ENCODE measurements at regions not wholly inside any gene's neighbourhood (a gene's known extent, or its start where the extent isn't known, plus 50 kb on each side); places are given as distances from the start of the nearest gene placed in this dataset.

DNA sequence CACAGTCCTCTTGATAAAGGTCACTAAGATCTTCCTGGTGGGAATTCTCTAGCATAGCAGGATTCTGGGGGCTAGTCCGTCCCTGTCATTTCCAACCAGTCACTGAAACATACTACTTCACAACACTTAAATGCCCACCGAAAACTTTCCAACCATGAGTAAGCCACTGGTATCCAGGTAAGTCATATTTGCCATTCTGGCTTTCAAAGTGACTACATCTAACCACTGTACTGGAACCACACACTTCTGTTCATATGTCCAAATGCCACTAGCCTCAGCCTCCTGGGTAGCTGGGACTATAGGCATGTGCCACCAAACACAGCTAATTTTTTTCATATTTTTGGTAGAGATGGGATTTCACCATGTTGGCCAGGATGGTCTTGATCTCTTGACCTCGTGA, 64.3 kb upstream of the VANGL1 start:
- DNase-seq = no peak

DNA sequence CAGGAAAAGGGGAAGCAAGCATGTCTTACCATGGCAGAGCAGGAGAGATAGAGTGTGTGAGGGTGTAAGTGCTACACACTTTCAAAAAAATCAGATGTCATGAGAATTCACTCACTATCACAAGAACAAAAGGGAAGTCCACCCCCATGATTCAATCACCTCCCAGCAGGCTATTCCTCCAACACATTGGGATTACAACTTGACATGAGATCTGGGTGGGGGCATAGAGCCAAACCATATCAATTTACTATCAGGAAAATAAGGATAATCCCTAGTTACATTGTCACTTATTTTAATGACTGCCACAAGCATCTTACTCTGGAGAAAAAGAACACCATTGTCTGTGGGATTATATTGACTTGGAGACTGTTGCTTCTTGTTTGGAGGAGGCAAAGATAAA, 66.1 kb upstream of the VANGL1 start:
- DNase-seq = no peak

DNA sequence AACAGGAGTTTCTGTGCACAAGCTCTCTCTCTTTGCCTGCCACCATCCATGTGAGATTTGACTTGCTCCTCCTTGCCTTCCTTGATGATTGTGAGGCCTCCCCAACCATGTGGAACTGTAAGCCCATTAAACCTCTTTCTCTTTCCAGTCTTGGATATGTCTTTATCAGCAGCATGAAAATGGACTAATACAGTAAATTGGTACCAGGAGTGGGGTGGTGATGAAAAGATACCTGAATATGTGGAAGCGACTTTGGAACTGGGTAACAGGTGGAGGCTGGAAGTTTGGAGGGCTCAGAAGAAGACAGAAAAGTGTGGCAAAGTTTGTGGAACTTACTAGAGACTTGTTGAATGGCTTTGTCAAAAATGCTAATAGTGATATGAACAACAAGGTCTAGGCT, 69.1 kb upstream of the VANGL1 start:
- DNase-seq = no peak

DNA sequence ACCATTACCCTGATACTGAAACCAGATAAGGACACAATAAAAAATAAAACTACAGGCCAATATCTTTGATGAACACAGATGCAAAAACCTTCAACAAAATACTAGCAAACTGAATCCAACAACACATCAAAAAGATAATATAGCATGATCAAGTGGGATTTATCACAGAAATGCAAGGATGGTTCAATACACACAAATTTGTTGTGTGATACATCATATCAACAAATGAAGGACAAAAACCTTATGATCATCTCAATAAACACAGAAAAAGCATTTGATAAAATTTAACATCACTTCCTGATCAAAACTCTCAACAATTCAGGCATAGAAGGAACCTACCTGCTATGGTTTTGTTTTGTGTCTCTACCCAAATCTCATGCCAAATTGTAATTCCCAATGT, 74.3 kb upstream of the VANGL1 start:
- no peak for DNase-seq

DNA sequence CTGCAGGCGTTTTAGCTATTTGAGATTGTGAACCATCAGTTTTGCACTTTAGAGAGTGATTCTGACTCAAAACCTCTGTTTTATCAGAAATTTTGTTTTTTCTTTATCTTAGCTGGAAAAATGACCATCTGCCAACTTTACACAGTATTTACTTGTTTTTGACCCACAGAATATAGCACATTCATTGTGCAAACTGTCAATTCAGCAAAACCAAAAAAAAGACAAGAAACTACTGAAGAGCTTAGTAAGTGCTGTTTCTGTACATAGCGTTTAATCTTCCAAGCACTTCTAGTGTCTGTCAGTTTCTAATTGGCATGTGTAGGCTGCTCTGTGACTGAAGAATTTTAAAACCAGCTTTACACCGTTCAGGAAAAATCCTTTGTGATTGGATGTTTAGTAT, 76.0 kb upstream of the VANGL1 start:
- no peak for DNase-seq

DNA sequence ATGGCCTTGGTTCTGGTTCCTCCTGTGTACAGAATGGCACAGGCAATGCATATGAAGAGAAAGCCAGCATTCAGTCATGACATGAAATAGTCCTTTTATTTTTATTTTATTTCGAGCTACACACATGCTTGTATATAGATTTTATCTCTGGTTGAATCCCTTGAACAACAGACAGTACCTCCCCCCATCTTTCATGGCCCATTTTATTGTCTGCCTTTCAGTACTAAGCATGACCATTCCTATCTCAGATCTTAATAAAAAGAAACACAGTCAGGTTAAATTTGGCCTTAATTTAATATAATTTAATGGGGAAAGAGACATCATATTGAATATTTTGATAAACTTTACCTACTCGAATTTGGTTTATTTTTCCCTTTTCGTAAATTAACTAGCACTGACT, 76.4 kb upstream of the VANGL1 start:
- DNase-seq = no peak

DNA sequence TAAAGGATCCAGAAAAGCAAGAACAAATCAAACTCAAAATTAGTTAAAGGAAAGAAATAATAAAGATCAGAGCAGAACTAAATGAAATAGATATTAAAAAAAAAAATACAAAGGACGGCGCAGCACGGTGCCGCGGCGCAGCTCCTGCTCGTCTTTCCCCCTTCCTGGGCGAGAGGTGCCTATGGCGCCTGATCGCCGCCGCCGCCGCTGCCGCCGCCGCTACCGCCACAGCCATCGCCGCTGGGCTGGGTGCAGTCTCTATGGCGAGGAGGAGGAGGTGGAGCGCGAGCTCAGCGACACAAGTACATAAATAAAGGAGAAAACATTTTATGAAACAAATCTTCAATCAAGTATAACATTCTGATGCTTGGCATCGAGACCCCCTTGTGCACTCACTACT, 77.6 kb upstream of the VANGL1 start:
- no peak for DNase-seq

DNA sequence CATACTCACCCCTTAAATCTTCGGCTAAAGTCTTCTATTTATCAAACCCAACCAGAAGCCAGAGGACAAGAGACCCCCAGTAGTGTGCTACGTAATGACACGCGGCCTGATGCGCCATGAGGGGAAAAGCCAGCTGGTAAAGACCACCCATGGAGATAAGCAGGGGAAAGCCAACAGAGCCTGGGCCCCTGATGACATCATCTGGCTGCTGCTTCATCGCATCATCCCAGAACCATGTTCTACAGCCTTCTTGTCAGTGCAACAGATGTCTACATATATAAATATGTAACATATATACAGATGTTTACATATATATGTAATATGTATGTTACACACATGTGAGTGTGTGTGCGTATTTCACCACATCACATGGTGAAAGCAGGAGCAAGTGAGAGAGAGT, 81.7 kb upstream of the VANGL1 start:
- DNase-seq = no peak

DNA sequence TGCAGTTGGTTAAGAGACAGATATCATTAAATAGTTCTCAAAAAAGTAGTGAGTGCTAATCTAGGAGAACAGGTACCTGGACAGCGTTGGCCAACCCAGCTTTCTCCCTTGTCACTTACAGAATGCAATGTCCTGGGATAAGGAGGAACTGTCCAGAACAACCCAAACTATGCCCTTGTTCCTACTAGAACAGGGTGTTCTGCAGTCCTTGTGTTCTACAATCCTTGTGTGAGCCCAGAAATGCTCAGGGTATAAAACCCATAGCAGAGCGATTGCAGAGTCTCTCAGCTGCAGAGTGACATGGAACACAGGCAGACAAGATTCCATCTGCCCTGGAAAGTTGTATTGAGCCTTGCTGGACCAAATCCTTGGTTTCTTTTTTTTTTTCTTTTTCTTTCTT, 83.5 kb upstream of the VANGL1 start:
- no peak for DNase-seq

DNA sequence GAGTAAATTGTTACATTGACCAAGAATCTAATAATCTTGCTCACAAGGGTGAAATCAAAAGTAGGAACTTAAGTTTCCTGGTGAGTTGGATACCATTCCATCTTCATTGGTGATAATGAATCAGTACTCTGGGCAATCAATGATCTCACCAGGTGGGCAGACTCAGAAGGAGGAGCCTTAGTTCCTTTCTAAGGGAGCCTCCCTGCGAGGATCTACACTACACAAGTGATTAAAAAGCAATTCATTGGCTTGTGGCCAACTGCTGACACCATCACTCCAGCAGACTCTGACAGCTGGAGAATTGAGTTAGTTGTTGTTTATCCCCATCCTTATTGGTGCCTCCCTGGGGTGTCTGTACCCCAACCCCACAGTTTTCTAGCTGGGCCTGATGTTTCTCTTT, 84.1 kb upstream of the VANGL1 start:
- no peak for DNase-seq

DNA sequence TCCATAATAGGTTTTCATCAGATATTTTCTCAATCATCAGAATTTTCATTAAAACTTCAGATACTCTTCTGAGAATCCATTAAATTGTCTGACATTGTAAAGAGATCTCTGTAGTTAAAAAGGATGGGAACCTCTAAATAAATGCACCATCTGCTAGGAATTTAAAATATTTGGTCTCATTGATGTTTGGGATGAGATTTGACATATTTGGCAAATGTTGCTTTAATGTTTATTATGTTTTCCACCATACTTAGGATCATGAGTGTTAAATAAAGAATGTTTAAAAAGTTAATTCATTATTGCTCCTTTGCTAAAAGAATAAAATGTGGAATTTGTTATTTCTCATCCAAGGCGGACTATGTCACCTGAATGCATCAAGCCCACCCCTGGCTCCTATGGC, 85.5 kb upstream of the VANGL1 start:
- no peak for DNase-seq

DNA sequence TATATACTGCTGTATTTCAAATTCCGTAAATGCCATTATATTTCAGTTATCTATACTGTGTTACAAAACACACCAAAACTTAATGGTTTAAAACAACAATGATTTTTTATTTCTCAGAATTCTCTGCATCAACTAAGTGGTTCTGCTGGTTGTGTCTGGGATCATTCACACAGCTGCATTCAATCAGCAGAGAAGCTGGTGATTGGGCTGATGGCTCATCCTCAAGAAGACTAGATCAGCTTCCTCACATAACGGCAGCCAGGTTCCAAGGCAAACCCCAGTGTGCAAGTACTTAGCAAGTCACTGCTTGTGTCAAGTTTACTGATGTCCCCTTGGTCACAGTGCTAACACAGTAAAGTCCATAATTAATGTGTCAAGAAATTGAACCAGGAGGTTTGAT, 86.3 kb upstream of the VANGL1 start:
- no peak for DNase-seq

DNA sequence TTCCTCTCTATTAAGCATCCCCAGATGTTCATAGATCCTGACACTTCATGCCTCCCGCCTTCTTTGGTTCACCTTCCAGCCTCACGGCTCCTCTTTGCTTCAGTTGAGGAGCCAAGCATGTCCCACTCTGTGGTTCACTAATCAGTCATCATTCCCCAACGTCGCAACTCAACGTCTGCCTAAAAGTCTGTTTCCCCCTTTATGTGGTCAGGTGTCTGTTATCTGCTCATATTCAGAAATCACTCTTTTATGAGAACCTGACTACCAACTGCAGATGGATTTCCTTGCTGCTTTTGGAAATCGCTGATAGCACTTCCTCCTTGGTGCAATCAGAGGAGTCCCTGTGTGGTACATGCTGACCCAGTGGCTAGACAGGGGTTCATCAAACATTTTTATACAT, 94.1 kb upstream of the VANGL1 start:
- DNase-seq = no peak

DNA sequence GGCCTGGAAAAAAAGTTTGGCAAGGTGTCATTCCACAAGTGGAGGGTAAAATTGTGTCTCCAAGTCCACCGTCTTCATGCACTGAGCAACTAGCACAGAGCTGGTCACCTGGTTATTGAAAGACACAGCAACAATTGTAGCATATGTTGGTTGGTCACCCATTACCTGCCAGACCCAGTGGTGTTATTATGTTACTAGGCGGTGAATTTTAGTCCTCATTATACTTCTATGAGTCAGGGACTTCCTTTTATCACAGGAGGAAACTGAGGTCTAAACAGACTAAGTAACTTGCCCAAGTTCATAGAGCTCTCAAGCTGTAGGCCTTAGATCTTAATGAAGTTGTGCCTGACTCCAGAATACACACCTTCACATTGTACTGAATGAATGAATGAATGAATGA, 94.9 kb upstream of the VANGL1 start:
- DNase-seq = no peak

DNA sequence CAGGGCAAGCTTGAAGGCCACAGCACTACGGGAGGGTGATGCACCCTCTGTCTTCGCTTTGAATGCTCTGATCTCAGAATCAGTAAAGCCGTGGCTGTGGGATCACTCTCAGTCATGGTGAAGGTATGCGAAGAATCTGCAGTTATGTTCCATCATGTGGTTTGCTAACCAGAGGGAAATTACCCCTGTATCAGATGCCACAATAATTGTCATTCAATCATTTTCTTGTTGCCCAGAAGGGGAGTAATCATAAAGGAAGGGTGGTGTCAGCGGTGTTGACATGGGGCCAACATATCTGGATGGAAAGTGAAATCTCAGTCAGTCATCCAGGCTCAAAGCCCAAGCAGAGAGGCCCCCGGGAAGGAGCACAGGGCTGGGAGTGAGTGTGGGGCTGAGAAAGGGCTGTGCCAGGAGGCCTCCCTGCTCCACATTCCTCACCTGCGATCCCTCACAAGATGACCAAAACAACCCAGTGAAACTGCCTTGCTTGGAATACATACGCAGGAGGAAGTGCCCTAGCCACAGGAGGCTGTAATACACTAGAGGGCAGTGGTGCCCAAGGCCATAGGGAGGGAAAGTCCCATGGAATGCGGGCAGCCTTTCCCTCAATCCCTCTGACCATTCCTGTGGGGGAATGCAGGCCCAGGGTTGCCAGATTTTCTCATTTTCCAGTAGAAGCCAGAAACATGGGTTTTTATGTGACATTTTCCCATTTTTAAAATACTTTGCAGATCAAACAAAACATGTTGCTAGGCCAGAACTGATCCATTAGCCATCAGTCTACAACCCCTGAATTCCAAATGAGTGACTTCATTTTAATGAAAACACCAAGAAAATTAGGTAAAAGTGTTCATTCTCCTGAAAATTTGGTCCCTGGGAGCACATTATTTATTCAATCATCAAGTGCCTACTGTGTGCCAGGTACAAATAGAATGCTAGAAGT, 95.7 kb upstream of the VANGL1 start:
- peak; percentile 8 for DNase-seq

DNA sequence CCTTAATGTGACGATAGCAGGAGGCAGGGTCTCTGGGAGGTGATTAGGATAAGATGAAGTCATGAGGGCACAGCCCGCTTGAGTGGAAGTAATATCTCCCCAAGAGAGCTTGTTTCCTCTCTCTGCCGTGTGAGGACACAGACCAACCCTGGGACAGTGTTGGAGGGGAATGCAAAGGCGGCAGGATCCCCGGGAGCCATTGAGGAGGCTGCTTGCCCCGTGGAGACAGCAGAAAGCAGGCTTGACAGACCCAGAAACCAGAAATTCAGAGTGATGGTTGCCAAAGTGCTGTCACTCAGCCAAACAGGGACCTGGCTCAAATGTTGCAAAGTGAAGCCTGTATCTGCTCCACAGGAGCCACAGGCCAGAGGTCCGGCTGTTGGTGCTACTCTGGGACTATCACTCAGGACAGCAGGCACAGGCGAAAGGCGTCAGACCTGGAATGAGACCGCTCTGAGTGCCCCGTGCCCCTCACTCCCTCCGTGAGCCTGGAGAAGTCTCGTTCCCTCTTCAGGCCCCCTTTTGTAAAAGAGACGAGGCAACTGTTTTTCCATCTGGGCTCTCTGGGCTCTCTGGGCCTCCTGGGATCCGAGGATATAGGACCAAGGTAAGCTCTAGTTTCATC, 96.6 kb upstream of the VANGL1 start:
- DNase-seq = no peak

DNA sequence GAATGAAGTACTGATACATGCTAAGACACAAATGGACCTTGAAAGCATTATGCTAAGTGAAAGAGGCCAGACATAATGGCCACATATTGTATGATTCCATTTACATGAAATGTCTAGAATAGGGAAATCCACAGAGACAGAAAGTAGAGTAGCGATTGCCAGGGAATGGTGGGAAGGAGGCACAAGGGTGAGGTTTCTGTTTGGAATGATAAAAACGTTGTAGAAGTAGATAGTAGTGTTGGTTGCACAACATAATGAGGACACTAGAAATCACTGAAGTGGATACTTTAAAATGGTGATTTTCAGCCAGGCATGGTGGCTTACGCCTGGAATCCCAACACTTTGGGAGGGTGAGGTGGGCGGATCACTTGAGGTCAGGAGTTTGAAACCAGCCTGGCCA, 97.6 kb upstream of the VANGL1 start:
- DNase-seq = no peak

DNA sequence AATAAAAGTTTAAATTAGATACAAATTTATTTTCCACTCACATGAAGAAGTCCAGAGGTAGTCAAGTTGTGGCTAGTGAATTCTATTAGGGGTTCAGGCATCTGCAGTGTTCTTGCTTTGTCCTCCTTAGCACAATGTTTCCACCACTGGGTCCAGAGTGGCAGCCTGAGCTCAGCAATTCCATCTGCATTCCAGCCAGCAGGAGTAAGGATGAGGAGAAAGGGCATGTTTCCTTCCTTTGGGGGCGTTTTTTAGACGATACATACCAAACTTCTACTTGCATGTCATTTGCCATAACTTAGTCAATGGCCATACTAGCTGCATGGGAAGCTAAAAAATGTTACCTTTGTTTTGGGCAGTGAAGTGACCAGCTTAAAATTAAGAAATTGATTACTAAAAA, 98.5 kb upstream of the VANGL1 start:
- DNase-seq = no peak

DNA sequence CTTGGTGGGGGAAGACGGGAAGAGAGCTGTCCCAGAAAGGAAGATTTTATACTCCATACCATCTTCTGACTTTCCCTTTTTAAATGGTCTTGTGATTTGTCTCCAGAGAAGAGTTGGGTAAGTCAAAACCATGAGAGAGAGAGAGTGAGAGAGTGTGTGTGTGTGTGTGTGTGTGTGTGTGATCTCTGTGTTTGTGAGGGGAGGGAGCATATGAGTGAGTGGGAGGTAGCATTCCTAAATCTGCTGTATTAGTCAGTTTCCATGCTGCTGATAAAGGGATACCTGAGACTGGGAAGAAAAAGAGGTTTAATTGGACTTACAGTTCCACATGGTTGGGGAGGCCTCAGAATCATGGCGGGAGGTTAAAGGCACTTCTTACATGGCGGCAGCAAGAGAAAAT, 102.0 kb upstream of the VANGL1 start:
- DNase-seq = no peak

DNA sequence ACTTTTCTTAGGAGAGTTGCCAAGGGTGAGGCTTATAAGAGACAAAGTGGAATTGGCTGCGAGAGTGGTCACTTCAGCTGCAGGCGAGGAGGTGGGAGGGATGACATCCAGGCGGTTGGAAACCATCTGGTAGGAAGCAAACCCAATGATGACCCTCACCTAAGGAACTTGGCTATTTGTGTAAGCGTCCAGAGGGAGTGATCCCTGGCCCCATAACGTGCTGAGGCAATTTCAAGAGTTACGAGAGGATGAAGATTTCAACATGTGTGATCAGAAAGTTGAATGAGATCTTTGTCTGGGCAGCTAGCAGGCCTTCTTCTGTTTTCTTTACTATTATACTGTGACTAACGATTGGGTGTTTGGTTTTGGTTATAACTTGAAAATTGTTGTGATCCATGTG, 102.7 kb upstream of the VANGL1 start:
- no peak for DNase-seq

DNA sequence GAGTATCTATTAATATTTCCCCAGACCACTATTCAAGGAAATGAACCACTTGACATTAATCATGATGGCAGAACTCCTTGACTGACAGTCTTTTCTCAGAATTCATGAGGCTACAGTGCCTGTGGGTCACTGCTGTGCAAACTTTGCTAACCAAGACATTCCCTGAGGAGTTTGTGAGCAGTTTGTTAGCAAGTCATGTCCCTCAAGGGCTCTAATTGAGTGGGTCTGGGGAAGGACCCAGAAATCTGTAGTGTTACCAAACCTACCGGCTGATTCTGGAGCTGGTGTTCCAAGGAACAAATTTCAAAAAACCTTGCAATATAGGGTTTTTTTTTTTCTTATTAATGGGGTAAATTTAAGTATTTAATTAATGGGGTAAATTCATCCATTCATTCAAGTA, 103.2 kb upstream of the VANGL1 start:
- DNase-seq = no peak

DNA sequence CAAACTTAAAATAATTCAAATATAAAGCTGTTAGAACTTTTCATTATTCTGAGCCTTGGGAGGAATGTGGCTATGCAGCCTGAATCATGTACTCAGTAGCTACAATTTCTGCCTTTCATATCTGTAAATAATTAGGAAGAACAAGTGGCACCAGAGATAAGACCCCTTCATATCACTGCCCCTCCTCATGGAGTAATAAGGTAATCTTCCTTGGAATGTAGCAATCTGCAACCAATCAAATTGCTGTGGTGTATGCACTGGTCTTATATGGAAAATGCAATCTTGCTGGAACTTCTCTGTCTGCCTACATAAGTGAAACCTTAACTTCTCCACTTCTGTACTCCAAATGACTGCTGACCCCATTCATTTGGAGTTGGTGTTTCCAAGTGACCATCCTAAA, 104.4 kb upstream of the VANGL1 start:
- DNase-seq = no peak

DNA sequence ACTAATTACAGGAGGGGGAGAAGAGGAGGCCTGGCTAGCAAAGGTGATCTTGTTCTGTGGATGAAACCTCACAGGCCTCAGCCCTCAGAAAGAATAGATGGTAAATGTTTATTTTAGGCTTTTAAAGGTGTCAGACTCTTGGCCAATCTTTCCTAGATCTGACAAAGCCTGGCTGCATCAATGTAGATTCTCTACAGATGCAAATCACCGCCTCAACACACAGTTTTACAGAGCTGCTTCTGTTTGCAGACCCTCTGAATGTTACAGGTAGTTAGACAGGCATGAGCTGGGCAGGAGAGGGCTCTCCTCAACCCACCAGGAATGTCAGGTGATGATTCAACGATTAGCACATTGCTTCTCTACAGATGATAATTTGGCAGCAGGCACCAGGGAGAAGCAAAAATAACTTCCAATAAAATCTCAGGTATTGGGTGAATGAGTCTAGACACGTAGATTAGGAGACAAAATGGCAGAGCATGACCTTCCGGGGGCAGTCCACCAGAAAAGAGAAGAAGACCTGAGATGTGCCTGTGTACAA, 105.4 kb upstream of the VANGL1 start:
- no peak for DNase-seq

DNA sequence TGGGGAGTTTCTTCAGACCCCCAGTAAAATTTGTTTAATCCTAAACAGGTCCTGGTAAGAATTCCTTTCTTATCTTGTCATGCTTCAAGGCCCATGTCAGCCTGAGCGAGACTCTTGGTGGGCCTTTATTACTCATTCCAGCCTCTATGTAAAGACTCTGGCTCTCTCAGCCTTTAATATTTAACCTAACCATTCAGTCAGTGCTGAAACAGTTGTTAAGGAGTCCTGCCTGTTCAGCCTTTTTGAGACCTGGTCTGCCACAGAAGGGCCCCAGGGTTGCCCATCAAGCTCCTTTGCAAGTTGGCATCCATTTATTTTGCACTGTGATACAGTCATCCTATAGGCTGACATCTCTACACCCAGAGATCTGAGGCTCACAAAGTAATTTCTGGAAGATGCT, 107.7 kb upstream of the VANGL1 start:
- DNase-seq = no peak

Measured in DMS 273 treated with DMSO at 0.1 percent for 48 hours (cell line).